A673 (cell line): ENCODE measurements at regions not wholly inside any gene's neighbourhood (a gene's known extent, or its start where the extent isn't known, plus 50 kb on each side); places are given as distances from the start of the nearest gene placed in this dataset.

Source experiments
- BruUV-seq: library from RNA; stranded (reverse); fragments of 400-500 nt; replicated peaks from 2 replicates; lab custom pipeline; 2021; lab: Mats Ljungman, UMichigan
- CTCF ChIA-PET: fragments of 300-600 bp; sonication (Branson Sonifier 250); formaldehyde crosslinking; loops from one replicate; lab custom pipeline; 2022; ENCODE audit warnings: antibody characterized with exemption; lab: Charles Lee
- POLR2A ChIA-PET: fragments of 300-600 bp; sonication (Branson Sonifier 250); formaldehyde crosslinking; loops from one replicate; lab custom pipeline; 2022; ENCODE audit warnings: antibody characterized with exemption; ENCODE audit not compliant: low non-redundant PET; lab: Charles Lee
- DNase-seq: peaks from one replicate; pipeline ENCODE4 v3.0.0-alpha.2; 2015; ENCODE audit warnings: low spot score
- H3K27ac ChIP-seq: fragments of 200-600 bp; sonication (generic); 2 replicates; pipeline ENCODE4 v1.5.1; 2016; ENCODE audit warnings: mixed run types, low read depth, mild to moderate bottlenecking, mixed read lengths, antibody characterized with exemption, low read length; ENCODE audit not compliant: poor library complexity, severe bottlenecking
- H3K27me3 ChIP-seq: fragments of 200-600 bp; sonication (generic); replicated peaks from 2 replicates; pipeline ENCODE4 v1.6.1; 2017; ENCODE audit warnings: mixed run types, low read depth, mild to moderate bottlenecking, mixed read lengths, antibody characterized with exemption, low read length; ENCODE audit not compliant: insufficient read depth, poor library complexity
- H3K36me3 ChIP-seq: fragments of 200-600 bp; sonication (generic); 2 replicates; pipeline ENCODE4 v1.6.1; 2016; ENCODE audit warnings: mixed run types, mild to moderate bottlenecking, mixed read lengths, antibody characterized with exemption, low read length; ENCODE audit not compliant: insufficient read depth, poor library complexity, severe bottlenecking
- H3K4me1 ChIP-seq: fragments of 200-600 bp; sonication (generic); 2 replicates; pipeline ENCODE4 v1.6.1; 2017; ENCODE audit warnings: mixed run types, mild to moderate bottlenecking, mixed read lengths, antibody characterized with exemption, low read length; ENCODE audit not compliant: insufficient read depth, poor library complexity, severe bottlenecking
- H3K4me3 ChIP-seq: fragments of 200-600 bp; sonication (generic); 2 replicates; pipeline ENCODE4 v1.5.1; 2016; ENCODE audit warnings: low read depth, mixed run types, mild to moderate bottlenecking, mixed read lengths, low read length; ENCODE audit not compliant: poor library complexity, severe bottlenecking
- H3K9me3 ChIP-seq: fragments of 200-600 bp; sonication (generic); 2 replicates; pipeline ENCODE4 v1.6.1; 2016; ENCODE audit warnings: mixed run types, low read depth, mild to moderate bottlenecking, mixed read lengths, antibody characterized with exemption, low read length; ENCODE audit not compliant: poor library complexity, severe bottlenecking
- CTCF ChIP-seq: fragments of 300-800, 200-600 bp; sonication (generic); conservative IDR thresholded peaks from 2 replicates; pipeline ENCODE4 v1.5.1; 2017; ENCODE audit warnings: low read depth, mild to moderate bottlenecking, antibody characterized with exemption, low read length, moderate library complexity, mixed read lengths
- EZH2 ChIP-seq: fragments of 200-600 bp; sonication (generic); IDR thresholded peaks from 2 replicates; pipeline ENCODE4 v1.6.1; 2017; ENCODE audit warnings: borderline replicate concordance, low read depth, mild to moderate bottlenecking, mixed read lengths, antibody characterized with exemption, low read length; ENCODE audit not compliant: poor library complexity, severe bottlenecking
- intact Hi-C: fragments of 100-400 bp; cut with micrococcal nuclease; formaldehyde crosslinking; loops from one replicate; pipeline ENCODE4 v1.10.0; 2022; ENCODE audit not compliant: unreplicated experiment

GRCh38 chr1:78410643-78411042 is 80.1 kb upstream of the PTGFR start:
- Histone ChIP-seq H3K27me3 (no peaks in the 10 kb centered on the region), H3K36me3 (no peaks in the 10 kb centered on the region), H3K4me3 (no peak overlapping the region), H3K4me1 (no peaks in the 10 kb centered on the region), H3K27ac (no peak overlapping the region), H3K9me3 (peaks cover 9% of the 10 kb centered on the region)
- BruUV-seq = no TSS peak
- intact Hi-C loops = loop anchor here (10.0 kb wide), 1 partner anchor 266 kb away; no protein-coding TSS in a partner anchor
- TF ChIP-seq CTCF (no peak), EZH2 (no peak)
- ChIA-PET POLR2A (interaction anchor here (0.6 kb wide), 1 partner anchor 42 kb away, joined by 3 read pairs; no protein-coding TSS in a partner anchor), CTCF (no interaction called here)
- no peak for DNase-seq

GRCh38 chr1:78411707-78412106 is 79.1 kb upstream of the PTGFR start:
- intact Hi-C loops = loop anchor here (10.0 kb wide), 1 partner anchor 267 kb away; no protein-coding TSS in a partner anchor
- no peak for TF ChIP-seq CTCF
- TF ChIP-seq EZH2 = no peak
- BruUV-seq = no TSS peak

GRCh38 chr1:78415165-78415564 is 75.6 kb upstream of the PTGFR start:
- no TSS peak for BruUV-seq
- Histone ChIP-seq H3K4me1 (peaks cover 15% of the 10 kb centered on the region), H3K27ac (no peak overlapping the region), H3K4me3 (no peak overlapping the region), H3K36me3 (no peaks in the 10 kb centered on the region), H3K27me3 (no peaks in the 10 kb centered on the region), H3K9me3 (peaks cover 9% of the 10 kb centered on the region)
- ChIA-PET CTCF (no interaction called here), POLR2A (no interaction called here)
- no peak for DNase-seq
- intact Hi-C loops = loop anchor here (10.0 kb wide), 1 partner anchor 270 kb away; no protein-coding TSS in a partner anchor
- TF ChIP-seq EZH2 (no peak), CTCF (no peak)

More at GRCh38 chr1:78411707-78412106, 79.1 kb upstream of the PTGFR start:
- H3K27me3 ChIP-seq = no peaks in the 10 kb centered on the region
- ChIA-PET CTCF (no interaction called here), POLR2A (no interaction called here)
- DNase-seq = no peak
- H3K36me3 ChIP-seq = no peaks in the 10 kb centered on the region
- no peaks in the 10 kb centered on the region for H3K4me1 ChIP-seq
- H3K4me3 ChIP-seq = no peak overlapping the region
- H3K9me3 ChIP-seq = peaks cover 9% of the 10 kb centered on the region
- no peak overlapping the region for H3K27ac ChIP-seq
